Hepatocyte (in vitro differentiated cells): ENCODE measurements at regions not wholly inside any gene's neighbourhood (a gene's known extent, or its start where the extent isn't known, plus 50 kb on each side); places are given as distances from the start of the nearest gene placed in this dataset.

Experiments
- DNase-seq: peaks from one replicate; pipeline ENCODE4 v3.0.0-alpha.2; 2016; ENCODE audit warnings: low spot score
- H2AFZ ChIP-seq: fragments of 200-600 bp; sonication (generic); 2 replicates; pipeline ENCODE4 v1.6.0; 2016; ENCODE audit warnings: antibody characterized with exemption, mild to moderate bottlenecking
- H3K27ac ChIP-seq: fragments of 200-600 bp; sonication (generic); 2 replicates; pipeline ENCODE4 v1.5.1; 2016; ENCODE audit warnings: mild to moderate bottlenecking
- H3K27me3 ChIP-seq: fragments of 200-600 bp; sonication (generic); 2 replicates; pipeline ENCODE4 v1.6.1; 2016
- H3K36me3 ChIP-seq: fragments of 200-600 bp; sonication (generic); replicated peaks from 2 replicates; pipeline ENCODE4 v1.5.1; 2016; ENCODE audit warnings: low read depth; ENCODE audit not compliant: insufficient read depth
- H3K4me1 ChIP-seq: fragments of 200-600 bp; sonication (generic); 2 replicates; pipeline ENCODE4 v1.5.1; 2016; ENCODE audit warnings: mild to moderate bottlenecking, moderate library complexity; ENCODE audit not compliant: insufficient read depth
- H3K4me2 ChIP-seq: fragments of 200-600 bp; sonication (generic); 2 replicates; pipeline ENCODE4 v1.6.0; 2016
- H3K4me3 ChIP-seq: fragments of 200-600 bp; sonication (generic); 2 replicates; pipeline ENCODE4 v1.5.1; 2016; ENCODE audit warnings: mild to moderate bottlenecking
- H3K79me2 ChIP-seq: fragments of 200-600 bp; sonication (generic); 2 replicates; pipeline ENCODE4 v1.6.0; 2017; ENCODE audit warnings: mild to moderate bottlenecking
- H3K9me2 ChIP-seq: fragments of 200-600 bp; sonication (generic); replicated peaks from 2 replicates; pipeline ENCODE4 v1.6.0; 2017; ENCODE audit warnings: mild to moderate bottlenecking; ENCODE audit not compliant: insufficient read depth
- H3K9me3 ChIP-seq: fragments of 200-600 bp; sonication (generic); 2 replicates; pipeline ENCODE4 v1.5.1; 2016; ENCODE audit warnings: low read depth, mild to moderate bottlenecking
- H4K20me1 ChIP-seq: fragments of 200-600 bp; sonication (generic); 2 replicates; pipeline ENCODE4 v1.6.0; 2016; ENCODE audit warnings: mild to moderate bottlenecking; ENCODE audit not compliant: insufficient read depth, poor library complexity, severe bottlenecking
- CTCF ChIP-seq: fragments of 200-600 bp; sonication (generic); IDR thresholded peaks from 2 replicates; pipeline ENCODE4 v1.5.1; 2016; ENCODE audit warnings: antibody characterized with exemption, mild to moderate bottlenecking; ENCODE audit not compliant: poor library complexity
- EZH2 ChIP-seq: fragments of 200-600 bp; sonication (generic); IDR thresholded peaks from 2 replicates; pipeline ENCODE4 v1.6.1; 2016; ENCODE audit warnings: antibody characterized with exemption, mild to moderate bottlenecking, borderline replicate concordance
- EZH2phosphoT487 ChIP-seq: fragments of 200-600 bp; sonication (generic); IDR thresholded peaks from one replicate; pipeline ENCODE4 v1.6.1; 2018; ENCODE audit warnings: antibody characterized with exemption, mild to moderate bottlenecking, low read depth, moderate library complexity; ENCODE audit not compliant: unreplicated experiment, severe bottlenecking
- WGBS: methylation state at CpG from one replicate; pipeline ENCODE4 v1.1.6; 2016; ENCODE audit warnings: low lambda C conversion rate; ENCODE audit errors: missing lambda C conversion rate; 5-methylcytosine and 5-hydroxymethylcytosine counted together

DNA sequence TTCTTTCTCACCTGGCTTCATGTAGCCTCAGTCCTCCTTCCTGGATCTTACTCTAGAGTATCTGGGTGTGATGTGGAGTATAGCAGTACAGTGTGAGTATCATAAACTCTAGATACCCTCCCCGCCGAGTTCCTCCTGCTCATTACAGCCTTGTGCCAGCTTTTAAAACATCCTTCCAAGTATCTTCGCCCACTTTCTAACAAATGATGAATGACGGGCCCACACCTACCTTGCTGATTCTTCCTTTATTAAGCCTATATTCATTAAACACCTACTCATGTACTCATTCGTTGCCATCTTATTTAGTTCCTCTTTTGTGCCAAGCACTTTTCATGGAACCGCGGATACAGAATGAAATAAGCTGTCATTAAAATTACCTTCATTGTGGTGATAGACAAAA, 1585.3 kb upstream of the TENM3 start:
- no peak overlapping the region for H2AFZ ChIP-seq
- no peaks in the 10 kb centered on the region for H3K27me3 ChIP-seq
- no peaks in the 10 kb centered on the region for H3K9me3 ChIP-seq
- H3K9me2 ChIP-seq, result no peaks in the 10 kb centered on the region
- H3K36me3 ChIP-seq, result no peaks in the 10 kb centered on the region
- no peak overlapping the region for H3K4me2 ChIP-seq
- no peak for DNase-seq
- 92% methylated on average over 7 of the region's 7 CpGs for WGBS
- H3K4me1 ChIP-seq, result no peaks in the 10 kb centered on the region
- TF ChIP-seq CTCF (no peak), EZH2phosphoT487 (no peak), EZH2 (no peak)
- H3K79me2 ChIP-seq, result no peaks in the 10 kb centered on the region
- no peak overlapping the region for H3K27ac ChIP-seq
- no peaks in the 10 kb centered on the region for H4K20me1 ChIP-seq
- no peak overlapping the region for H3K4me3 ChIP-seq

- Histone ChIP-seq H3K4me1 (peaks cover 5% of the 10 kb centered on the region), H3K4me2 (peak overlapping the region; percentile 36), H3K27ac (no peak overlapping the region), H3K79me2 (no peaks in the 10 kb centered on the region), H3K9me3 (no peaks in the 10 kb centered on the region), H3K9me2 (no peaks in the 10 kb centered on the region), H3K36me3 (no peaks in the 10 kb centered on the region), H3K4me3 (no peak overlapping the region), H4K20me1 (no peaks in the 10 kb centered on the region), H2AFZ (no peak overlapping the region), H3K27me3 (no peaks in the 10 kb centered on the region)
- peak; percentile 92 for DNase-seq
- peak; percentile 79 for TF ChIP-seq CTCF
- no peak for TF ChIP-seq EZH2
- 16% methylated on average over 5 of the region's 5 CpGs for WGBS
Observed at GRCh38 chr4:180664766-180665368, 1578.3 kb upstream of the TENM3 start.

GRCh38 chr4:180665481-180665880, 1577.7 kb upstream of the TENM3 start:
- Histone ChIP-seq H3K79me2 (no peaks in the 10 kb centered on the region), H3K9me2 (no peaks in the 10 kb centered on the region), H3K36me3 (no peaks in the 10 kb centered on the region), H3K4me2 (peak overlapping the region; percentile 35), H2AFZ (no peak overlapping the region), H4K20me1 (no peaks in the 10 kb centered on the region), H3K27me3 (no peaks in the 10 kb centered on the region), H3K27ac (no peak overlapping the region), H3K4me1 (peaks cover 5% of the 10 kb centered on the region), H3K4me3 (no peak overlapping the region), H3K9me3 (no peaks in the 10 kb centered on the region)
- DNase-seq, result no peak
- WGBS, result 35% methylated on average over 2 of the region's 2 CpGs
- TF ChIP-seq EZH2phosphoT487, result no peak
- no peak for TF ChIP-seq CTCF
- TF ChIP-seq EZH2, result no peak
